COLO829 (cell line): ENCODE measurements at regions not wholly inside any gene's neighbourhood (a gene's known extent, or its start where the extent isn't known, plus 50 kb on each side); places are given as distances from the start of the nearest gene placed in this dataset.
"Not testable (repeated sequence)": the region's sequence is repeated elsewhere in the genome, so short reads cannot be mapped to it uniquely, and the experiment has no call there.

Experiments used
- DNase-seq: peaks from one replicate; pipeline ENCODE4 v3.0.0; 2012; ENCODE audit warnings: low spot score

GRCh38 chr9:117649126-117649525, 55.1 kb upstream of the TLR4 start:
- no peak for DNase-seq

GRCh38 chr9:117644932-117645636, 59.1 kb upstream of the TLR4 start:
- no peak for DNase-seq

- DNase-seq: peak; percentile 61
These were observed 59.9 kb upstream of the TLR4 start for GRCh38 chr9:117644133-117644931.

- no peak for DNase-seq
These were observed 60.9 kb upstream of the TLR4 start for GRCh38 chr9:117643288-117643654.

GRCh38 chr9:117642571-117643287, 61.5 kb upstream of the TLR4 start:
- DNase-seq: not testable (repeated sequence)

- no peak for DNase-seq
These were observed 67.5 kb upstream of the TLR4 start for GRCh38 chr9:117636681-117637080.

- DNase-seq: no peak
These were observed 79.0 kb upstream of the TLR4 start for GRCh38 chr9:117625154-117625553.

- no peak for DNase-seq
These were observed 80.1 kb upstream of the TLR4 start for GRCh38 chr9:117624106-117624505.

- no peak for DNase-seq
These were observed 81.9 kb upstream of the TLR4 start for GRCh38 chr9:117622347-117622746.

- DNase-seq: no peak
These were observed 87.8 kb upstream of the TLR4 start for GRCh38 chr9:117616431-117616831.

GRCh38 chr9:117612317-117612716, 91.9 kb upstream of the TLR4 start:
- no peak for DNase-seq

- DNase-seq: no peak
These were observed 106.2 kb upstream of the TLR4 start for GRCh38 chr9:117597977-117598376.

- DNase-seq: no peak
These were observed 107.5 kb upstream of the TLR4 start for GRCh38 chr9:117596678-117597077.

GRCh38 chr9:117595650-117596049, 108.6 kb upstream of the TLR4 start:
- DNase-seq: no peak

GRCh38 chr9:117587263-117587662, 116.9 kb upstream of the TLR4 start:
- no peak for DNase-seq

- DNase-seq: no peak
These were observed 130.1 kb upstream of the TLR4 start for GRCh38 chr9:117574099-117574498.

GRCh38 chr9:117564839-117565238, 139.4 kb upstream of the TLR4 start:
- DNase-seq: no peak

- no peak for DNase-seq
These were observed 142.4 kb upstream of the TLR4 start for GRCh38 chr9:117561761-117562160.

- DNase-seq: peak; percentile 28
These were observed 141.2 kb upstream of the ASTN2 start for GRCh38 chr9:117555964-117556629.

- DNase-seq: no peak
These were observed 138.0 kb upstream of the ASTN2 start for GRCh38 chr9:117552811-117553210.

GRCh38 chr9:117551171-117551570, 136.3 kb upstream of the ASTN2 start:
- no peak for DNase-seq

- no peak for DNase-seq
These were observed 134.6 kb upstream of the ASTN2 start for GRCh38 chr9:117549444-117549843.
